CD14-positive monocyte (primary cell): ENCODE measurements at regions not wholly inside any gene's neighbourhood (a gene's known extent, or its start where the extent isn't known, plus 50 kb on each side); places are given as distances from the start of the nearest gene placed in this dataset.

Experiments used
- DNase-seq, 3 donors: peaks; one replicate each; pipeline ENCODE4 v3.0.0-alpha.2; 2011 to 2022
- H2AFZ ChIP-seq: 2 replicates; pipeline ENCODE4 v1.6.0; 2012; ENCODE audit warnings: mild to moderate bottlenecking, low read depth, low read length, inconsistent platforms; ENCODE audit not compliant: insufficient read depth, poor library complexity, severe bottlenecking
- H3K27ac ChIP-seq, 2 donors: 1 replicate in 1 of 2; 2 replicates in 1 of 2; pipeline ENCODE4 v1.5.1; 2012 to 2013; ENCODE audit warnings: low read length in 2 of 2, control low read depth in 1 of 2, inconsistent platforms in 1 of 2, low read depth in 1 of 2, mild to moderate bottlenecking in 1 of 2
- H3K27me3 ChIP-seq, 2 donors: one replicate each; pipeline versions ENCODE4 v1.6.0 to v1.6.1; 2011 to 2013; ENCODE audit warnings: low read length in 2 of 2; ENCODE audit not compliant: control insufficient read depth in 2 of 2, insufficient read depth in 2 of 2
- H3K36me3 ChIP-seq, 2 donors: replicated peaks in 1 of 2; 1 replicate in 1 of 2; 2 replicates in 1 of 2; pipeline versions ENCODE4 v1.5.1 to v1.6.1; 2012 to 2013; ENCODE audit warnings: low read length in 2 of 2, control low read depth in 1 of 2, inconsistent platforms in 1 of 2, mild to moderate bottlenecking in 1 of 2; ENCODE audit not compliant: insufficient read depth in 2 of 2, control insufficient read depth in 1 of 2
- H3K4me1 ChIP-seq, 2 donors: 1 replicate in 1 of 2; 2 replicates in 1 of 2; pipeline versions ENCODE4 v1.5.1 to v1.6.1; 2012 to 2013; ENCODE audit warnings: low read length in 2 of 2, control low read depth in 1 of 2, inconsistent platforms in 1 of 2, mild to moderate bottlenecking in 1 of 2, moderate library complexity in 1 of 2; ENCODE audit not compliant: insufficient read depth in 2 of 2, control insufficient read depth in 1 of 2
- H3K4me2 ChIP-seq: replicated peaks from 2 replicates; pipeline ENCODE3; 2012; ENCODE audit warnings: low read length, moderate library complexity, mild to moderate bottlenecking; ENCODE audit not compliant: poor library complexity, severe bottlenecking; ENCODE audit errors: extremely low read depth
- H3K4me3 ChIP-seq, 3 experiments: fragments of 200-600 bp in 1 of 3; sonication (generic) in 1 of 3; replicated peaks in 1 of 3; 1 replicate in 2 of 3; 2 replicates in 1 of 3; pipeline ENCODE4 v1.5.1; 2011 to 2013; ENCODE audit warnings: low read length in 3 of 3, mild to moderate bottlenecking in 3 of 3, control low read depth in 2 of 3, low read depth in 2 of 3, inconsistent platforms in 1 of 3, moderate library complexity in 1 of 3
- H3K79me2 ChIP-seq: 2 replicates; pipeline ENCODE4 v1.6.0; 2012; ENCODE audit warnings: mild to moderate bottlenecking, control low read depth, inconsistent platforms, low read length, moderate library complexity; ENCODE audit not compliant: insufficient read depth
- H3K9ac ChIP-seq: 2 replicates; pipeline ENCODE4 v1.6.0; 2017; ENCODE audit warnings: low read length, mild to moderate bottlenecking; ENCODE audit not compliant: insufficient read depth, poor library complexity, severe bottlenecking
- H3K9me3 ChIP-seq, 2 donors: replicated peaks in 1 of 2; 1 replicate in 1 of 2; 2 replicates in 1 of 2; pipeline versions ENCODE4 v1.5.1 to v1.6.1; 2012 to 2013; ENCODE audit warnings: low read length in 2 of 2, control low read depth in 1 of 2; ENCODE audit not compliant: control insufficient read depth in 1 of 2, insufficient read depth in 1 of 2
- H4K20me1 ChIP-seq: 2 replicates; pipeline ENCODE4 v1.6.0; 2012; ENCODE audit warnings: mild to moderate bottlenecking, low read length, control low read depth, moderate library complexity; ENCODE audit not compliant: insufficient read depth
- H3K27ac Mint-ChIP-seq, 7 donors: one replicate each; pipeline ENCODE4 v1.8.0; 2020; ENCODE audit warnings: mild to moderate bottlenecking in 7 of 7, mixed read lengths in 7 of 7, moderate library complexity in 6 of 7, inconsistent platforms in 2 of 7
- H3K27me3 Mint-ChIP-seq, 3 donors: one replicate each; pipeline ENCODE4 v1.8.0; 2021 to 2022; ENCODE audit warnings: low read depth in 3 of 3, mild to moderate bottlenecking in 3 of 3, mixed read lengths in 3 of 3, moderate library complexity in 3 of 3, inconsistent platforms in 1 of 3
- H3K36me3 Mint-ChIP-seq, 2 donors: one replicate each; pipeline ENCODE4 v1.8.0; 2020; ENCODE audit warnings: mixed read lengths in 2 of 2, inconsistent platforms in 1 of 2, mild to moderate bottlenecking in 1 of 2
- H3K4me1 Mint-ChIP-seq: one replicate; pipeline ENCODE4 v1.8.0; 2020; ENCODE audit warnings: mild to moderate bottlenecking, mixed read lengths
- H3K4me3 Mint-ChIP-seq, 2 donors: one replicate each; pipeline ENCODE4 v1.8.0; 2020; ENCODE audit warnings: mild to moderate bottlenecking in 2 of 2, mixed read lengths in 2 of 2, moderate library complexity in 1 of 2
- H3K9me3 Mint-ChIP-seq, 7 donors: one replicate each; pipeline ENCODE4 v1.8.0; 2020 to 2022; ENCODE audit warnings: mixed read lengths in 7 of 7, mild to moderate bottlenecking in 6 of 7, moderate library complexity in 6 of 7, inconsistent platforms in 2 of 7
- WGBS: methylation state at CpG from one replicate; pipeline ENCODE4 v1.1.5; 2013; ENCODE audit warnings: missing lambda C conversion rate; ENCODE audit not compliant: insufficient coverage; 5-methylcytosine and 5-hydroxymethylcytosine counted together
- intact Hi-C, 2 donors: fragments of 100-400 bp; cut with micrococcal nuclease; formaldehyde crosslinking; loops; one replicate each; pipeline versions ENCODE4 v1.15.0 to v1.15.1; 2023
- TF ChIP-seq, protein P1 (sequence below): fragments of 200-600 bp; IDR thresholded peaks from one replicate; pipeline ENCODE4 v1.8.0; 2022; ENCODE audit warnings: antibody characterized with exemption, mild to moderate bottlenecking

DNA sequence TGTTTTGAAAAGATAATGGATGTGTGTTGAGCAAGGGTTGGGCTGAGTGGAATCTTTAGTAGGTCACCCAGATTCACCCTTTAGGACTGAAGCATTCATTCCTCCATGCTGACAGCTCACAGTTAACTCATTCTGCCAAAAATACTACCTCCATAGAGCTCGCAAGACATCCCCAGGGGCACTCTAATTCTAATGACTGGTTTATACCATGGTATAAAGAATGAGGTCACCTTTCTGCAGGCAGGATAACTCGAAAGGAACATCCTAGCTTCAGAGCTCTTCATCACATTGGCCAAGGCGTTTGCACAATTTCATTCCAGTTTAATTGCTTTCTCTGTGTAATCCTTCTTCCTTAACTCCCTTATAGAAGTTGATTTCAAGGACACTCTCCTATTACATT lies 1257.2 kb upstream of the EYS start:
- H3K4me3 ChIP-seq = no peak overlapping the region
- no peak overlapping the region for H2AFZ ChIP-seq
- no peak overlapping the region for H3K9ac ChIP-seq
- no peak overlapping the region for H3K4me2 ChIP-seq
- Mint-ChIP-seq H3K4me1 (no peaks in the 10 kb centered on the region), H3K4me3 (no peak overlapping the region), H3K27me3 (no peaks in the 10 kb centered on the region), H3K9me3 (peaks cover 0 to 7% (median 3%) of the 10 kb centered on the region in 7 donors), H3K36me3 (no peaks in the 10 kb centered on the region), H3K27ac (no peak overlapping the region)
- no CpG with 5 or more reads among the region's 3 CpGs for WGBS
- no peaks in the 10 kb centered on the region for H3K9me3 ChIP-seq
- no peaks in the 10 kb centered on the region for H3K36me3 ChIP-seq
- TF ChIP-seq, protein P1, sequence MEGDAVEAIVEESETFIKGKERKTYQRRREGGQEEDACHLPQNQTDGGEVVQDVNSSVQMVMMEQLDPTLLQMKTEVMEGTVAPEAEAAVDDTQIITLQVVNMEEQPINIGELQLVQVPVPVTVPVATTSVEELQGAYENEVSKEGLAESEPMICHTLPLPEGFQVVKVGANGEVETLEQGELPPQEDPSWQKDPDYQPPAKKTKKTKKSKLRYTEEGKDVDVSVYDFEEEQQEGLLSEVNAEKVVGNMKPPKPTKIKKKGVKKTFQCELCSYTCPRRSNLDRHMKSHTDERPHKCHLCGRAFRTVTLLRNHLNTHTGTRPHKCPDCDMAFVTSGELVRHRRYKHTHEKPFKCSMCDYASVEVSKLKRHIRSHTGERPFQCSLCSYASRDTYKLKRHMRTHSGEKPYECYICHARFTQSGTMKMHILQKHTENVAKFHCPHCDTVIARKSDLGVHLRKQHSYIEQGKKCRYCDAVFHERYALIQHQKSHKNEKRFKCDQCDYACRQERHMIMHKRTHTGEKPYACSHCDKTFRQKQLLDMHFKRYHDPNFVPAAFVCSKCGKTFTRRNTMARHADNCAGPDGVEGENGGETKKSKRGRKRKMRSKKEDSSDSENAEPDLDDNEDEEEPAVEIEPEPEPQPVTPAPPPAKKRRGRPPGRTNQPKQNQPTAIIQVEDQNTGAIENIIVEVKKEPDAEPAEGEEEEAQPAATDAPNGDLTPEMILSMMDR = no peak
- DNase-seq = no peak
- H4K20me1 ChIP-seq = no peaks in the 10 kb centered on the region
- no peaks in the 10 kb centered on the region for H3K4me1 ChIP-seq
- H3K27me3 ChIP-seq = no peaks in the 10 kb centered on the region
- no peaks in the 10 kb centered on the region for H3K79me2 ChIP-seq
- intact Hi-C loops = no loop called here
- H3K27ac ChIP-seq = no peak overlapping the region

DNA sequence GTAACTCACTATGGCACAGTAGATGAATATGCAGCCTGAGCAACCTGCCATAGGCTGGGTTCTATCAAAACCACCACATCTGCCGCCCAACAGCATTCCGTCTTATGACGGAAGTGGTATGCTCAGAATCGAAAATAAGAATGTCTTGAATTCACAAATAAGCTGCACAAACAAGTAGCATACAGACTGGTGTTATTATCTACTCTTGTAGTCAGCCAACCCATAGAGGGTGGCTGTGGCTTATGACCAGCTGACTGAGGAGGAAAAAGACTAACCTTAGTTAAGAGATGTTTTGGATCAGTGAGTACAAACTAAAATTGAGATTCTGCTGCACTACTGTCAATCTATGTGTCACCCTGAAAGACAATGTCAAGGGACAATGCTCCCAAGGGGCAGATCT lies 1255.1 kb upstream of the EYS start:
- Histone ChIP-seq H3K79me2 (no peaks in the 10 kb centered on the region), H4K20me1 (no peaks in the 10 kb centered on the region), H3K9me3 (no peaks in the 10 kb centered on the region), H3K36me3 (no peaks in the 10 kb centered on the region), H3K27me3 (no peaks in the 10 kb centered on the region), H3K4me2 (no peak overlapping the region), H2AFZ (no peak overlapping the region), H3K4me3 (no peak overlapping the region), H3K27ac (no peak overlapping the region), H3K4me1 (no peaks in the 10 kb centered on the region), H3K9ac (no peak overlapping the region)
- no peak overlapping the region for H3K27ac Mint-ChIP-seq
- no peak overlapping the region for H3K4me3 Mint-ChIP-seq
- no peaks in the 10 kb centered on the region for H3K27me3 Mint-ChIP-seq
- no CpG with 5 or more reads among the region's 4 CpGs for WGBS
- TF ChIP-seq, protein P1 = no peak
- H3K36me3 Mint-ChIP-seq = no peaks in the 10 kb centered on the region
- no peaks in the 10 kb centered on the region for H3K4me1 Mint-ChIP-seq
- peaks cover 0 to 7% (median 4%) of the 10 kb centered on the region in 7 donors for H3K9me3 Mint-ChIP-seq
- intact Hi-C loops = no loop called here
- no peak for DNase-seq
